Testis (tissue), 2 donors: ENCODE measurements at regions not wholly inside any gene's neighbourhood (a gene's known extent, or its start where the extent isn't known, plus 50 kb on each side); places are given as distances from the start of the nearest gene placed in this dataset.

ENCODE experiments used
- DNase-seq: peaks from one replicate; pipeline ENCODE4 v3.0.0-alpha.2; 2019
- H3K27ac ChIP-seq, 2 donors: fragments of 200-600 bp; sonication (generic); one replicate each; pipeline ENCODE4 v1.5.1; 2019
- H3K27me3 ChIP-seq: fragments of 200-600 bp; sonication (generic); one replicate; pipeline ENCODE4 v1.5.1; 2019
- H3K36me3 ChIP-seq: fragments of 200-600 bp; sonication (generic); one replicate; pipeline ENCODE4 v1.5.1; 2017; ENCODE audit warnings: low read depth; ENCODE audit errors: missing control alignments
- H3K4me1 ChIP-seq: fragments of 200-600 bp; sonication (generic); one replicate; pipeline ENCODE4 v1.5.1; 2019
- H3K4me3 ChIP-seq, 2 donors: fragments of 200-600 bp; sonication (generic); one replicate each; pipeline ENCODE4 v1.5.1; 2017 to 2019
- H3K9me3 ChIP-seq: fragments of 200-600 bp; sonication (generic); one replicate; pipeline ENCODE4 v1.5.1; 2017
- CTCF ChIP-seq, 3 experiments: fragments of 450-650 bp in 2 of 3; fragments of 200-600 bp in 1 of 3; sonication (generic) in 1 of 3; IDR thresholded peaks; one replicate each; pipeline ENCODE4 v1.5.1; 2016 to 2019; ENCODE audit warnings: antibody characterized with exemption in 3 of 3, mild to moderate bottlenecking in 2 of 3, moderate library complexity in 1 of 3
- POLR2A ChIP-seq: fragments of 450-650 bp; IDR thresholded peaks from one replicate; pipeline ENCODE4 v1.6.1; 2017; ENCODE audit warnings: antibody characterized with exemption, mild to moderate bottlenecking, moderate library complexity
- WGBS, 2 donors: methylation state at CpG; one replicate each; pipeline ENCODE4 v1.1.5; 2018; 5-methylcytosine and 5-hydroxymethylcytosine counted together
- intact Hi-C: fragments of 100-400 bp; cut with DNase I; formaldehyde crosslinking; loops from one replicate; pipeline ENCODE4 v1.15.1; 2023; ENCODE audit warnings: low total_unique reads

GRCh38 chr5:145465474-145466263, 369.5 kb downstream of the PRELID2 start:
- Histone ChIP-seq H3K9me3 (no peaks in the 10 kb centered on the region), H3K27ac (no peak overlapping the region), H3K27me3 (no peaks in the 10 kb centered on the region), H3K4me3 (no peak overlapping the region), H3K36me3 (no peaks in the 10 kb centered on the region), H3K4me1 (no peaks in the 10 kb centered on the region)
- intact Hi-C loops, result no loop called here
- DNase-seq, result no peak
- 79 to 84% methylated on average over 6 of the region's 6 CpGs for WGBS, 2 donors
- TF ChIP-seq POLR2A (no peak), CTCF (IDR thresholded peaks at IDR 0.05) (no peak)

- intact Hi-C loops, result no loop called here
- Histone ChIP-seq H3K36me3 (no peaks in the 10 kb centered on the region), H3K4me1 (no peaks in the 10 kb centered on the region), H3K9me3 (no peaks in the 10 kb centered on the region), H3K4me3 (no peak overlapping the region), H3K27me3 (no peaks in the 10 kb centered on the region), H3K27ac (no peak overlapping the region)
- DNase-seq, result no peak
- WGBS, 2 donors, result 94% methylated on average over 1 of the region's 1 CpG
- TF ChIP-seq POLR2A, result no peak
- TF ChIP-seq CTCF (IDR thresholded peaks at IDR 0.05), result no peak
Observed at GRCh38 chr5:145464171-145464570, 371.0 kb downstream of the PRELID2 start.

GRCh38 chr5:145463634-145464033, 371.5 kb downstream of the PRELID2 start:
- Histone ChIP-seq H3K9me3 (no peaks in the 10 kb centered on the region), H3K4me1 (no peaks in the 10 kb centered on the region), H3K27ac (no peak overlapping the region), H3K27me3 (no peaks in the 10 kb centered on the region), H3K4me3 (no peak overlapping the region), H3K36me3 (no peaks in the 10 kb centered on the region)
- 88 to 93% methylated on average over 1 of the region's 1 CpG for WGBS, 2 donors
- no peak for DNase-seq
- TF ChIP-seq CTCF (IDR thresholded peaks at IDR 0.05) (no peak), POLR2A (no peak)
- intact Hi-C loops, result no loop called here

- intact Hi-C loops, result no loop called here
- no peak overlapping the region for H3K4me3 ChIP-seq
- WGBS, 2 donors, result 87 to 95% methylated on average over 3 of the region's 3 CpGs
- no peaks in the 10 kb centered on the region for H3K36me3 ChIP-seq
- H3K4me1 ChIP-seq, result no peaks in the 10 kb centered on the region
- no peak for DNase-seq
- H3K27me3 ChIP-seq, result no peaks in the 10 kb centered on the region
- TF ChIP-seq CTCF (IDR thresholded peaks at IDR 0.05) (no peak), POLR2A (no peak)
- no peaks in the 10 kb centered on the region for H3K9me3 ChIP-seq
- H3K27ac ChIP-seq, result no peak overlapping the region
Observed at GRCh38 chr5:145462525-145462924, 372.6 kb downstream of the PRELID2 start.
